ENCODE measurements at regions not wholly inside any gene's neighbourhood (a gene's known extent, or its start where the extent isn't known, plus 50 kb on each side); places are given as distances from the start of the nearest gene placed in this dataset.

- TF ChIP-seq CTCF (IDR thresholded peaks at IDR 0.05) (no peak), POLR2A (IDR thresholded peaks at IDR 0.05; ENCODE audit: low read depth) (no peak), POLR2AphosphoS5 (IDR thresholded peaks at IDR 0.05) (no peak)
These were observed 106.6 kb upstream of the BARHL2 start for GRCh38 chr1:90823686-90824085.
